ACC112 (cell line): ENCODE measurements at regions not wholly inside any gene's neighbourhood (a gene's known extent, or its start where the extent isn't known, plus 50 kb on each side); places are given as distances from the start of the nearest gene placed in this dataset.
A peak's percentile ranks its signal among the peaks of the same experiment; 100 is the strongest.

Experiments
- H2AFZ ChIP-seq: fragments of 200-600 bp; sonication (generic); one replicate; pipeline ENCODE4 v1.6.0; 2017; ENCODE audit warnings: antibody characterized with exemption, low read length; ENCODE audit not compliant: unreplicated experiment
- H3K27ac ChIP-seq: fragments of 200-600 bp; sonication (generic); 2 replicates; pipeline ENCODE4 v1.5.1; 2014; ENCODE audit warnings: low read depth, mild to moderate bottlenecking, antibody characterized with exemption, low read length, moderate library complexity
- H3K27me3 ChIP-seq: fragments of 200-600 bp; sonication (generic); 2 replicates; pipeline ENCODE4 v1.6.1; 2014; ENCODE audit warnings: mild to moderate bottlenecking, antibody characterized with exemption, low read length, moderate library complexity, mixed read lengths; ENCODE audit not compliant: insufficient read depth
- H3K36me3 ChIP-seq: fragments of 200-600 bp; sonication (generic); 2 replicates; pipeline ENCODE4 v1.6.1; 2016; ENCODE audit warnings: mild to moderate bottlenecking, antibody characterized with exemption, low read length, moderate library complexity, mixed read lengths; ENCODE audit not compliant: insufficient read depth
- H3K4me1 ChIP-seq: fragments of 200-600 bp; sonication (generic); one replicate; pipeline ENCODE4 v1.6.1; 2016; ENCODE audit warnings: low read length, mixed read lengths; ENCODE audit not compliant: insufficient read depth, unreplicated experiment, control insufficient read depth
- H3K4me3 ChIP-seq: fragments of 200-600 bp; sonication (generic); 2 replicates; pipeline ENCODE4 v1.5.1; 2014; ENCODE audit warnings: mild to moderate bottlenecking, low read depth, low read length
- H3K79me2 ChIP-seq: fragments of 200-600 bp; sonication (generic); one replicate; pipeline ENCODE4 v1.6.0; 2016; ENCODE audit warnings: low read length; ENCODE audit not compliant: control insufficient read depth, unreplicated experiment, insufficient read depth

- no peaks in the 10 kb centered on the region for H3K4me1 ChIP-seq
- no peaks in the 10 kb centered on the region for H3K27me3 ChIP-seq
- H2AFZ ChIP-seq = no peak overlapping the region
- no peaks in the 10 kb centered on the region for H3K36me3 ChIP-seq
- H3K79me2 ChIP-seq = no peaks in the 10 kb centered on the region
- no peak overlapping the region for H3K27ac ChIP-seq
- no peak overlapping the region for H3K4me3 ChIP-seq
Measured at GRCh38 chr18:71689416-71690160, 854.6 kb downstream of the CBLN2 start.

DNA sequence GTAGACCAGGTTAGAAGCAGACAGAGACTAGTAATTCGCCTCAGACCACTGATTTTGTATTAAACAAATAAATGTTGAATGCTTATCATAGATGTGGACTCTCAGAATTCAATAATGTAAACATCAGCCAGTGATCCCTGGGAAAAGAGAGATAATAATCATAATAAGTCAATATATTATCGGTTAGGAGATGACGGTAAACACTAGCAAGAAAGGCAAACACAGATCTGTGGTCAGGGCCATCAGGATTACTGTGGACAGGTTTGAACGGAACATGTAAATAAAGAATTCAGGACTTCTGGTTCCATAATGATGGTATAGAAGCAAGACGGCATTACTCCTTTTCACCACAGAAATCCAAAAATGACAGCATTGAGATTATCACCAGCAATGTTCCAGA, 861.6 kb downstream of the CBLN2 start:
- H3K4me1 ChIP-seq = no peaks in the 10 kb centered on the region
- no peaks in the 10 kb centered on the region for H3K36me3 ChIP-seq
- no peak overlapping the region for H2AFZ ChIP-seq
- H3K27ac ChIP-seq = no peak overlapping the region
- no peak overlapping the region for H3K4me3 ChIP-seq
- H3K79me2 ChIP-seq = no peaks in the 10 kb centered on the region
- H3K27me3 ChIP-seq = no peaks in the 10 kb centered on the region

DNA sequence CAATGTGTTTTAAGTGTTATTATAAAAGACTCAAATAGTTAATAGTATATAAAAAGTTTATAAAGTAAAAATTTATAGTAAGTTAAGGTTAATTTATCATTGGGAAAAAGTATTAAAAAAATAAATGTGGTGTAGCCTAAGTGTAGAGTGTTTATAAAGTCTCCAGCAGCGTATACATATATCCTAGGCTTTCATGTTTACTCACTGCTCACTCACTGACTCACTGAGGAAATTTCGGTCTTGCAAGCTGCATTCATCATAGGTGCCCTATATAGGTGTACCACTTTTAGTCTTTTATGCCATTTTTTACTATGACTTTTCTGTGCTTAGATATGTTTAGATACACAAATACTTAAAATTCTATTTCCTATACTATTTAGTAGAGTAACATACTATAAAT, 866.0 kb downstream of the CBLN2 start:
- Histone ChIP-seq H3K36me3 (no peaks in the 10 kb centered on the region), H3K4me3 (no peak overlapping the region), H3K4me1 (no peaks in the 10 kb centered on the region), H3K27me3 (no peaks in the 10 kb centered on the region), H3K79me2 (no peaks in the 10 kb centered on the region), H2AFZ (no peak overlapping the region), H3K27ac (no peak overlapping the region)

DNA sequence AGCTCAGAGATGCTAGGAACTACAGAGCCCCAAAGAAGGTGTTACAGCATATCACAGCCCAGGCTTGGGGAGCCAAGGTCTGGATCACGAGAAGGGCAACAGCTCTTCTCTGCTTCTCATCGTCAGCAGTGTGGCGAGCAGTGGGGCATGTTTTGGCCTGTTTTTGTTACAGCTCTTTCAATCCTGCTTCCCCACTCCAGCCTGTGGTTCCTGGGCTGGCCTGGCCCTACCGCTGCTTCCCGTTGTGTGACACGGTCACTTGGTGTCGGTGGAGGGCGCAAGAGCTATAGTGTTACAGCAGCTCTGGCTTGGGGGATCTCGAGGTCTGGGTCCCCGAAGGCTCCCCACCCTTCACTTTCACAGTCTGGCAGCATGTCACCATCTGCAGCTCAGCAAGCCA, 870.2 kb downstream of the CBLN2 start:
- no peak overlapping the region for H2AFZ ChIP-seq
- H3K27me3 ChIP-seq = no peaks in the 10 kb centered on the region
- H3K36me3 ChIP-seq = no peaks in the 10 kb centered on the region
- H3K79me2 ChIP-seq = no peaks in the 10 kb centered on the region
- no peak overlapping the region for H3K27ac ChIP-seq
- H3K4me1 ChIP-seq = no peaks in the 10 kb centered on the region
- H3K4me3 ChIP-seq = no peak overlapping the region

DNA sequence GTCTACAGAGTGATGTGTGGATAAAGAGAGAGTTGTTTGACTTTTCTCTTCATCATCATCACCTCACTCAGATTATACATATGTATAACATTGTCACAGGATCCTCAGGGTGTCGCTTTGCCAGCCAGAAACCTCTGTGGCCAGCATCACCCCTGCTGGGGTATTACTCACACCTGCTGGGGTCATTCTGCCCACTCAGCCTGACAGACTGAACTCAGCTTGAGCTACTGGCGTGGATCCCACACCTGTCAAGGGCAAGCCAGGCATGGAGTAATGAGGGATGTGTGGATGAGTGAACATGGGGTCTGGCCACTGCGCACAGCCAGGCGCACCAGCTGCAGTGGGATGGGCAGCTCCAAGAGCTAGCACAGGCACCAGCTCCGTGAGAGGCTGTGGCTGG, 870.6 kb downstream of the CBLN2 start:
- Histone ChIP-seq H2AFZ (no peak overlapping the region), H3K79me2 (no peaks in the 10 kb centered on the region), H3K4me3 (no peak overlapping the region), H3K27ac (no peak overlapping the region), H3K4me1 (no peaks in the 10 kb centered on the region), H3K27me3 (no peaks in the 10 kb centered on the region), H3K36me3 (no peaks in the 10 kb centered on the region)

- Histone ChIP-seq H3K4me3 (no peak overlapping the region), H2AFZ (no peak overlapping the region), H3K79me2 (no peaks in the 10 kb centered on the region), H3K36me3 (no peaks in the 10 kb centered on the region), H3K27me3 (no peaks in the 10 kb centered on the region), H3K4me1 (peaks cover 7% of the 10 kb centered on the region), H3K27ac (no peak overlapping the region)
Measured at GRCh38 chr18:71666481-71666880, 877.7 kb downstream of the CBLN2 start.

DNA sequence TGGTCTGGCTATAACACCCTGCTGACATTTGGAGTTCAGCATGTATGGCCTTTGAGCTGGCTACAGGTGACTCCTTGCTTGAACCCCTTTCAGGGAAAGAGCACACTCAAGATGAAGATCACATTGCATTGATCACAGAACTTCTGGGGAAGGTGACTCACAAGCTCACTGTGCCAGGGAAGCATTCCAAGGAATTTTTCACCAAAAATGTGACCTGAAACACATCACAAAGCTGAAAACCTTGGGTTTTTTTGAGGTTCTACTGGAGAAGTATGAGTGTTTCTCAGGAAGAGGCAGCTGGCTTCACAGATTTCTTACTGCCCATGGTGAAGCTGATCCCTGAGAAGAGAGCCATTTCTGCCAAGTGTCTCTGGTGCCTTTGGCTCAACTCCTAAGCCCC, 879.0 kb downstream of the CBLN2 start:
- Histone ChIP-seq H3K4me1 (peaks cover 7% of the 10 kb centered on the region), H3K36me3 (no peaks in the 10 kb centered on the region), H3K79me2 (no peaks in the 10 kb centered on the region), H3K4me3 (no peak overlapping the region), H2AFZ (no peak overlapping the region), H3K27ac (no peak overlapping the region), H3K27me3 (no peaks in the 10 kb centered on the region)

- Histone ChIP-seq H3K4me3 (no peak overlapping the region), H2AFZ (no peak overlapping the region), H3K27me3 (no peaks in the 10 kb centered on the region), H3K4me1 (no peaks in the 10 kb centered on the region), H3K27ac (no peak overlapping the region), H3K36me3 (no peaks in the 10 kb centered on the region), H3K79me2 (no peaks in the 10 kb centered on the region)
Measured at GRCh38 chr18:71643822-71644221, 900.3 kb downstream of the CBLN2 start.

DNA sequence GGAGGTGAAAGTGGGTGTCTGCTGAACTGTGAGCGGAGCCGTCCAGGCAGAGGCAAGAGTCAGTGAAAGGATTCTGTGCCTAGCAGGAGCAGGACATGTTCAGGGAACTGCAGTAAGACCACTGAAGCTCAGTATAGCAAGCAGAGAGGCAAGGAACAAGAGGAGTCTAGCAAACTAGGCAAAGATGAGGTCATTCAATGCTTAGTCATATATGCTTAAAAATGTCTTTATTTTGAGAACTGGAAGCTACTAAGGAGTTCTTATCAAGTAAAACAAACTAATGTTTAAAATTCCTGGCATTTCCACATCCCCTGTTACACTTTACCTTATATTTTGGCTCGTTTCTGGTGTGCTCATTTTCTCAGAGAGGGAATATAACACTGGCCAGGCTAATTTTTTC, 913.4 kb downstream of the CBLN2 start:
- H3K27ac ChIP-seq = no peak overlapping the region
- no peaks in the 10 kb centered on the region for H3K79me2 ChIP-seq
- no peaks in the 10 kb centered on the region for H3K36me3 ChIP-seq
- H3K4me3 ChIP-seq = no peak overlapping the region
- no peaks in the 10 kb centered on the region for H3K27me3 ChIP-seq
- no peak overlapping the region for H2AFZ ChIP-seq
- no peaks in the 10 kb centered on the region for H3K4me1 ChIP-seq

- H3K27ac ChIP-seq = no peak overlapping the region
- H3K27me3 ChIP-seq = no peaks in the 10 kb centered on the region
- no peaks in the 10 kb centered on the region for H3K36me3 ChIP-seq
- H2AFZ ChIP-seq = no peak overlapping the region
- H3K4me3 ChIP-seq = no peak overlapping the region
- no peaks in the 10 kb centered on the region for H3K4me1 ChIP-seq
- H3K79me2 ChIP-seq = no peaks in the 10 kb centered on the region
Measured at GRCh38 chr18:71625556-71626090, 918.5 kb downstream of the CBLN2 start.

DNA sequence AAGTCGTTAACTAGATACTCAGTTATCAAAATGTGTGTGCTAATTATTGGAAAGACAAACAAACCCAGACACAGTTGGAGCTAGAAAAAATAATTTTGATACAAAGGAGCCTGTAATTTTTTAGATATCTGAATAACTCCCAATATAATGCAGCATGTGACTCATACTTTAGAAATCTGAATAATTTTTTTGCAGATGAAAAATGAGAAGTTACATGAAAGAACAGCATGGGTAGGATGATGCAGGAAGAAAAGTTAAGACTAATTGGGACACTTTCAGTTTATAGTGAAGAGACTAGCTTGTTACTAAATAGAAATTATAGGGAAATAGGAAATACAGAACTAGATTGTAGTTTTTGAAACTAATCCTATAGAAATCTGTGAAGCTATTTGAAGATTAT, 945.8 kb downstream of the CBLN2 start:
- H3K4me1 ChIP-seq = peaks cover 12% of the 10 kb centered on the region
- no peaks in the 10 kb centered on the region for H3K27me3 ChIP-seq
- no peaks in the 10 kb centered on the region for H3K79me2 ChIP-seq
- H2AFZ ChIP-seq = no peak overlapping the region
- no peak overlapping the region for H3K27ac ChIP-seq
- peak overlapping the region; percentile 1; the same call in 1 of the 2 replicates for H3K4me3 ChIP-seq
- H3K36me3 ChIP-seq = no peaks in the 10 kb centered on the region
